H9 (cell line): ENCODE measurements at regions not wholly inside any gene's neighbourhood (a gene's known extent, or its start where the extent isn't known, plus 50 kb on each side); places are given as distances from the start of the nearest gene placed in this dataset.

Source experiments
- DNase-seq: peaks from one replicate; pipeline ENCODE4 v3.0.0-alpha.2; 2017
- H2AFZ ChIP-seq: one replicate; pipeline ENCODE4 v1.6.1; 2013; ENCODE audit warnings: mild to moderate bottlenecking, low read length, control low read depth, moderate library complexity
- H2AK5ac ChIP-seq: 2 replicates; pipeline ENCODE4 v1.6.1; 2013; ENCODE audit warnings: low read length, control low read depth, mixed read lengths; ENCODE audit not compliant: insufficient read length
- H2BK120ac ChIP-seq: one replicate; pipeline ENCODE4 v1.6.1; 2013; ENCODE audit warnings: low read depth, mild to moderate bottlenecking, low read length, control low read depth, inconsistent platforms; ENCODE audit not compliant: poor library complexity, severe bottlenecking
- H2BK12ac ChIP-seq: 2 replicates; pipeline ENCODE4 v1.6.1; 2013; ENCODE audit warnings: low read length, control low read depth, mixed read lengths, low read depth; ENCODE audit not compliant: insufficient read length
- H2BK15ac ChIP-seq: 2 replicates; pipeline ENCODE4 v1.6.1; 2013; ENCODE audit warnings: low read depth, low read length, control low read depth
- H2BK20ac ChIP-seq: one replicate; pipeline ENCODE4 v1.6.1; 2013; ENCODE audit warnings: low read depth, mild to moderate bottlenecking, low read length, control low read depth, inconsistent platforms; ENCODE audit not compliant: poor library complexity, severe bottlenecking
- H2BK5ac ChIP-seq: 2 replicates; pipeline ENCODE4 v1.6.1; 2013; ENCODE audit warnings: low read length, control low read depth, mixed read lengths; ENCODE audit not compliant: insufficient read length
- H3K14ac ChIP-seq: 2 replicates; pipeline ENCODE4 v1.6.1; 2013; ENCODE audit warnings: low read length, control low read depth; ENCODE audit not compliant: insufficient read depth
- H3K18ac ChIP-seq: 2 replicates; pipeline ENCODE4 v1.6.1; 2013; ENCODE audit warnings: low read depth, mild to moderate bottlenecking, mixed read lengths, low read length, control low read depth; ENCODE audit not compliant: insufficient read length
- H3K23ac ChIP-seq: 2 replicates; pipeline ENCODE4 v1.6.1; 2013; ENCODE audit warnings: low read length, control low read depth, mixed read lengths, low read depth; ENCODE audit not compliant: insufficient read length
- H3K23me2 ChIP-seq: 2 replicates; pipeline ENCODE4 v1.6.1; 2013; ENCODE audit warnings: low read depth, mild to moderate bottlenecking, mixed read lengths, low read length, control low read depth; ENCODE audit not compliant: insufficient read length, poor library complexity, severe bottlenecking
- H3K27ac ChIP-seq: 2 replicates; pipeline ENCODE4 v1.5.1; 2013; ENCODE audit warnings: low read length, control low read depth, mixed read lengths, low read depth; ENCODE audit not compliant: insufficient read length
- H3K27me3 ChIP-seq: 2 replicates; pipeline ENCODE4 v1.6.1; 2013; ENCODE audit warnings: low read length, control low read depth, inconsistent platforms; ENCODE audit not compliant: insufficient read depth
- H3K4ac ChIP-seq: 2 replicates; pipeline ENCODE4 v1.6.1; 2013; ENCODE audit warnings: low read depth, mild to moderate bottlenecking, control low read depth, inconsistent platforms, low read length, moderate library complexity
- H3K4me1 ChIP-seq: 2 replicates; pipeline ENCODE4 v1.6.1; 2013; ENCODE audit warnings: low read length, control low read depth, inconsistent platforms; ENCODE audit not compliant: insufficient read depth
- H3K4me2 ChIP-seq: 2 replicates; pipeline ENCODE4 v1.6.1; 2013; ENCODE audit warnings: low read length, control low read depth, mixed read lengths; ENCODE audit not compliant: insufficient read length, insufficient read depth
- H3K56ac ChIP-seq: 2 replicates; pipeline ENCODE4 v1.6.1; 2013; ENCODE audit warnings: low read depth, mild to moderate bottlenecking, mixed read lengths, low read length, control low read depth; ENCODE audit not compliant: insufficient read length
- H3K79me1 ChIP-seq: 2 replicates; pipeline ENCODE4 v1.6.1; 2013; ENCODE audit warnings: low read depth, mild to moderate bottlenecking, moderate library complexity, low read length, control low read depth, inconsistent platforms; ENCODE audit not compliant: insufficient read depth, poor library complexity, severe bottlenecking
- H3K79me2 ChIP-seq: 2 replicates; pipeline ENCODE4 v1.6.1; 2013; ENCODE audit warnings: low read length, control low read depth, inconsistent platforms; ENCODE audit not compliant: insufficient read depth
- H3K9ac ChIP-seq: 2 replicates; pipeline ENCODE4 v1.6.1; 2013; ENCODE audit warnings: low read length, control low read depth, mixed read lengths; ENCODE audit not compliant: insufficient read length; ENCODE audit errors: extremely low read depth
- H3K9me3 ChIP-seq: one replicate; pipeline ENCODE4 v1.6.1; 2013; ENCODE audit warnings: low read depth, low read length, inconsistent platforms; ENCODE audit not compliant: control insufficient read depth
- H3T11ph ChIP-seq: one replicate; pipeline ENCODE4 v1.6.1; 2013; ENCODE audit warnings: mild to moderate bottlenecking, low read length, control low read depth, inconsistent platforms
- H4K20me1 ChIP-seq: one replicate; pipeline ENCODE4 v1.6.1; 2013; ENCODE audit not compliant: control insufficient read depth, insufficient read length, insufficient read depth
- H4K5ac ChIP-seq: 2 replicates; pipeline ENCODE4 v1.6.1; 2013; ENCODE audit warnings: low read depth, mild to moderate bottlenecking, mixed read lengths, low read length, control low read depth; ENCODE audit not compliant: insufficient read length
- H4K8ac ChIP-seq: replicated peaks from 2 replicates; pipeline ENCODE4 v1.6.1; 2013; ENCODE audit warnings: low read length, control low read depth, mixed read lengths, low read depth; ENCODE audit not compliant: insufficient read length
- H4K91ac ChIP-seq: 2 replicates; pipeline ENCODE4 v1.6.1; 2013; ENCODE audit warnings: low read depth, mild to moderate bottlenecking, moderate library complexity, mixed read lengths, low read length, control low read depth; ENCODE audit not compliant: insufficient read length
- H3K27ac Mint-ChIP-seq, 3 experiments: 2 replicates in 2 of 3; 3 replicates in 1 of 3; pipeline ENCODE4 v1.8.0; 2020 to 2021; ENCODE audit warnings: mixed read lengths in 3 of 3, mild to moderate bottlenecking in 1 of 3, moderate library complexity in 1 of 3
- H3K27me3 Mint-ChIP-seq: 2 replicates; pipeline ENCODE4 v1.8.0; 2021; ENCODE audit warnings: low read depth, mild to moderate bottlenecking, moderate library complexity, mixed read lengths
- H3K36me3 Mint-ChIP-seq, 3 experiments: 2 replicates in 2 of 3; 3 replicates in 1 of 3; pipeline ENCODE4 v1.8.0; 2020 to 2021; ENCODE audit warnings: low read depth in 3 of 3, mixed read lengths in 3 of 3; ENCODE audit not compliant: insufficient read depth in 1 of 3
- H3K4me1 Mint-ChIP-seq, 2 experiments: 2 replicates each; pipeline ENCODE4 v1.8.0; 2020; ENCODE audit warnings: mixed read lengths in 2 of 2
- H3K4me3 Mint-ChIP-seq, 2 experiments: 2 replicates in 1 of 2; 3 replicates in 1 of 2; pipeline ENCODE4 v1.8.0; 2020 to 2021; ENCODE audit warnings: mild to moderate bottlenecking in 2 of 2, mixed read lengths in 2 of 2, moderate library complexity in 1 of 2
- H3K9me3 Mint-ChIP-seq, 2 experiments: 2 replicates in 1 of 2; 3 replicates in 1 of 2; pipeline ENCODE4 v1.8.0; 2020; ENCODE audit warnings: mild to moderate bottlenecking in 2 of 2, mixed read lengths in 2 of 2, moderate library complexity in 1 of 2
- WGBS: extraction: QIAGEN DNeasy Blood & Tissue Kit; methylation state at CpG from one replicate; pipeline ENCODE4 v1.1.7; 2013; ENCODE audit warnings: missing lambda C conversion rate, low lambda C conversion rate, mixed read lengths; ENCODE audit not compliant: insufficient read length; ENCODE audit errors: extremely low coverage; 5-methylcytosine and 5-hydroxymethylcytosine counted together
- TF ChIP-seq, protein P1 (sequence below): fragments of 200-600 bp; sonication (generic); conservative IDR thresholded peaks from 3 replicates; pipeline ENCODE4 v1.8.0; 2021; ENCODE audit warnings: antibody characterized with exemption, mild to moderate bottlenecking

DNA sequence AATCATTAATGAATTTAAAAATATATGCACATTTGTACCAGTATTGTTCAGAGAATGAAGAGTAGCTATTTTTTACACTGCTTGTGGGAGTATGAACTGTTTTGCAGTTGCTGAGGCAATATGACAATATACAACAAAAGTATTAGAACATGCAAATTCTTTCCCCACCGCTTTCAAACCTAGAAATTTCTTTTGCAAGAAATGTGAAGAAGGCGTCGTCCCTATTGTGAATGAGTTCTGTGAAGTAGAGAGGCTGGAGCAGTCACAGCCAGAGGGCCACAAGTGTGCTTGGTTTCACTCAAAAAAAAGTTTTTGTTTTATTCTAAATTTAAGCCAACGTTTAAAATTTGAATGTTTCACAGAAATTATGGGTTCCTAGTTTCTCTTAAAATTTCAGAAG lies 184.9 kb downstream of the ALG10B start:
- H3K27me3 Mint-ChIP-seq, result no peaks in the 10 kb centered on the region
- H3K27ac ChIP-seq, result no peak overlapping the region
- H3K9me3 Mint-ChIP-seq, result peaks cover 13 to 20% of the 10 kb centered on the region in 2 experiments

More for the DNA sequence above, 184.9 kb downstream of the ALG10B start:
- Histone ChIP-seq H4K8ac (no peak overlapping the region), H4K91ac (no peak overlapping the region), H3K4me2 (no peak overlapping the region), H2BK20ac (no peak overlapping the region), H3T11ph (no peak overlapping the region), H3K14ac (no peak overlapping the region), H3K27me3 (no peaks in the 10 kb centered on the region), H2AFZ (no peak overlapping the region), H3K4me1 (no peaks in the 10 kb centered on the region), H3K56ac (no peak overlapping the region), H4K20me1 (no peaks in the 10 kb centered on the region), H2BK5ac (no peak overlapping the region), H3K79me1 (no peaks in the 10 kb centered on the region), H3K23me2 (no peaks in the 10 kb centered on the region), H3K9me3 (no peaks in the 10 kb centered on the region), H2BK15ac (no peak overlapping the region), H2BK120ac (no peak overlapping the region), H2AK5ac (no peak overlapping the region), H3K23ac (no peak overlapping the region), H4K5ac (no peak overlapping the region), H3K79me2 (no peaks in the 10 kb centered on the region), H3K4ac (no peak overlapping the region), H3K9ac (no peak overlapping the region), H3K18ac (no peak overlapping the region), H2BK12ac (no peak overlapping the region)
- no peak overlapping the region for H3K27ac Mint-ChIP-seq
- DNase-seq, result no peak
- TF ChIP-seq, protein P1, sequence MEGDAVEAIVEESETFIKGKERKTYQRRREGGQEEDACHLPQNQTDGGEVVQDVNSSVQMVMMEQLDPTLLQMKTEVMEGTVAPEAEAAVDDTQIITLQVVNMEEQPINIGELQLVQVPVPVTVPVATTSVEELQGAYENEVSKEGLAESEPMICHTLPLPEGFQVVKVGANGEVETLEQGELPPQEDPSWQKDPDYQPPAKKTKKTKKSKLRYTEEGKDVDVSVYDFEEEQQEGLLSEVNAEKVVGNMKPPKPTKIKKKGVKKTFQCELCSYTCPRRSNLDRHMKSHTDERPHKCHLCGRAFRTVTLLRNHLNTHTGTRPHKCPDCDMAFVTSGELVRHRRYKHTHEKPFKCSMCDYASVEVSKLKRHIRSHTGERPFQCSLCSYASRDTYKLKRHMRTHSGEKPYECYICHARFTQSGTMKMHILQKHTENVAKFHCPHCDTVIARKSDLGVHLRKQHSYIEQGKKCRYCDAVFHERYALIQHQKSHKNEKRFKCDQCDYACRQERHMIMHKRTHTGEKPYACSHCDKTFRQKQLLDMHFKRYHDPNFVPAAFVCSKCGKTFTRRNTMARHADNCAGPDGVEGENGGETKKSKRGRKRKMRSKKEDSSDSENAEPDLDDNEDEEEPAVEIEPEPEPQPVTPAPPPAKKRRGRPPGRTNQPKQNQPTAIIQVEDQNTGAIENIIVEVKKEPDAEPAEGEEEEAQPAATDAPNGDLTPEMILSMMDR, result no peak
- H3K4me3 Mint-ChIP-seq, result no peak overlapping the region
- WGBS, result no CpG with 5 or more reads among the region's 4 CpGs
- H3K36me3 Mint-ChIP-seq, result peaks cover 5 to 23% (median 6%) of the 10 kb centered on the region in 3 experiments
- H3K4me1 Mint-ChIP-seq, result no peaks in the 10 kb centered on the region
